ENCODE measurements at regions not wholly inside any gene's neighbourhood (a gene's known extent, or its start where the extent isn't known, plus 50 kb on each side); places are given as distances from the start of the nearest gene placed in this dataset.

DNA sequence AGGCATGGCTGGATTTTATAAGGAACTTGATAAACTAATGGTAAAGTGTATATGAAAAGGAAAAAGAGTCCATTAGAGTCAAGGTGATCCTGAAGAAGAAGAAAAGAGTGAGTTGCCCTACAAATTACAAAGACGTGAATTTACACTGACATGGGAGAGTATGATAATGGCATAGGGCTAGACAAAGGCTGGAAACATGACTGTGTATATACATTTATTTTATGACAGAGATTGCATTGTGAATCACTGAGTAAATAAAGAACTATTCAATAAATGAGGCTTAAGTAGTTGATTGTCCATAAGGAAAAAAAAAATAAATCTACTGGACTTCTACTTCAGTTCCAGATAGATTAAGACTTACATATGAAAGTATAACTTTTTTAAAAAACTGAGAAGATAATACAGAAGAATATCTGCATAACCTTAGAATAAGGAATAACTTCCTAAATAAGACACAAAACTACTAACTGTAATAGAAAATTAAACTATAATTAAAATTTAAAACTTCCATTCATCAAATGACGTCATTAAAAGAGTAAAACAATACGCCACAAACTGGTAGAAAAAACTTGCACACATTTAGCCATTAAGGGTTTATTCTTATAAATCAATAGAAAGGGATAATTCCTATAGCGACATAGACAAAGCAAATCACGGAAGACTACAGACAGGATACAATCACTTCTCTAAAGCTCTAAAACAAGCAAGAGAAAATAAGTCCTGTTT, 278.5 kb downstream of the NOVA1 start:
- Histone ChIP-seq H3K9me3 (ENCODE audit: low read depth) (no peaks in the 10 kb centered on the region), H3K4me1 (ENCODE audit: low read depth) (peaks cover 5% of the 10 kb centered on the region), H3K27me3 (no peaks in the 10 kb centered on the region), H3K36me3 (no peaks in the 10 kb centered on the region), H3K4me3 (no peak overlapping the region), H3K27ac (no peak overlapping the region)
- DNase-seq (ENCODE audit: low read depth in 1 of 2, low spot score in 1 of 2) = no peak
- TF ChIP-seq, protein P1, sequence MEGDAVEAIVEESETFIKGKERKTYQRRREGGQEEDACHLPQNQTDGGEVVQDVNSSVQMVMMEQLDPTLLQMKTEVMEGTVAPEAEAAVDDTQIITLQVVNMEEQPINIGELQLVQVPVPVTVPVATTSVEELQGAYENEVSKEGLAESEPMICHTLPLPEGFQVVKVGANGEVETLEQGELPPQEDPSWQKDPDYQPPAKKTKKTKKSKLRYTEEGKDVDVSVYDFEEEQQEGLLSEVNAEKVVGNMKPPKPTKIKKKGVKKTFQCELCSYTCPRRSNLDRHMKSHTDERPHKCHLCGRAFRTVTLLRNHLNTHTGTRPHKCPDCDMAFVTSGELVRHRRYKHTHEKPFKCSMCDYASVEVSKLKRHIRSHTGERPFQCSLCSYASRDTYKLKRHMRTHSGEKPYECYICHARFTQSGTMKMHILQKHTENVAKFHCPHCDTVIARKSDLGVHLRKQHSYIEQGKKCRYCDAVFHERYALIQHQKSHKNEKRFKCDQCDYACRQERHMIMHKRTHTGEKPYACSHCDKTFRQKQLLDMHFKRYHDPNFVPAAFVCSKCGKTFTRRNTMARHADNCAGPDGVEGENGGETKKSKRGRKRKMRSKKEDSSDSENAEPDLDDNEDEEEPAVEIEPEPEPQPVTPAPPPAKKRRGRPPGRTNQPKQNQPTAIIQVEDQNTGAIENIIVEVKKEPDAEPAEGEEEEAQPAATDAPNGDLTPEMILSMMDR (IDR thresholded peaks at IDR 0.05; ENCODE audit: low read depth, low read length) = no peak

DNA sequence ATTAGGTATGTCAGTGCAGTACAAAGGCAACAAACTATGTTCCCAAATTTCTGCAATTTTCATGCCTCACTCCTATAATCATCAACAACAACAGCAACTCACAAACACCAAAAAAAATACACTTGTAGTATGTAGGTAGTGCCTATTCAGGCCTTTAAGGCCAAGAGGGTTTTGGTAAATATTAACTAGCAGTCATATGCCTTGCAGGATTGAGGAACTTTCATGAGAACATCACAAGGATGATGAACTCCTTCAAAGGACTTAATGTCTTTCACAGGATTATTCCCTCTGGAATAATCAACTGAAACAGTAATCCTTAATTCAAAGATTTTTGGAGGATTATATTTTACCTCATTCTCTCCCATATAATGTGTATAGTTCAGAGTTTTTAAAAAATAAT, 293.8 kb downstream of the NOVA1 start:
- Histone ChIP-seq H3K36me3 (no peaks in the 10 kb centered on the region), H3K27ac (no peak overlapping the region), H3K9me3 (ENCODE audit: low read depth) (no peaks in the 10 kb centered on the region), H3K4me1 (ENCODE audit: low read depth) (no peaks in the 10 kb centered on the region), H3K27me3 (no peaks in the 10 kb centered on the region), H3K4me3 (no peak overlapping the region)
- TF ChIP-seq, protein P1 (IDR thresholded peaks at IDR 0.05; ENCODE audit: low read depth, low read length) = no peak
- no peak for DNase-seq (ENCODE audit: low read depth in 1 of 2, low spot score in 1 of 2)

DNA sequence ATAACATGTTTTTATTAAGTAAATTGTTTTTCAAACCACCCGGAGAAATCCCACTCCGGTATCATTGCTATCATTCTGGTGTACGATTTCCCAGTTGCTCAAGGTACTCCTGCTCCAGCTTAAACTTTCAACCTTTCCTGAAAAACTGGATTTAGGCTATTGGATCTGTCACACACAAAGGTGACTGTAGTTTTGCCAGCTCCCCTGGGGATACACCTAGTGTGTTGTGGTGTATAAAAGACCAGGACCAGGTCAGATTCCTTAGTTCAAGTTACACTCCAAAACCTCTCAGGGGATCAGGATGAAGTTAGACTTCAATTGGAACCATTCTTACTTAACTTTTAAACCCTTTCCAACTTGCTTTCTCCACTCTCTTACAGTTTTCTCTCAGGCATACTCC, 303.9 kb downstream of the NOVA1 start:
- TF ChIP-seq, protein P1 (IDR thresholded peaks at IDR 0.05; ENCODE audit: low read depth, low read length) = no peak
- no peaks in the 10 kb centered on the region for H3K4me1 ChIP-seq (ENCODE audit: low read depth)
- no peak overlapping the region for H3K27ac ChIP-seq
- DNase-seq (ENCODE audit: low read depth in 1 of 2, low spot score in 1 of 2) = no peak
- H3K9me3 ChIP-seq (ENCODE audit: low read depth) = no peaks in the 10 kb centered on the region
- H3K4me3 ChIP-seq = no peak overlapping the region
- no peaks in the 10 kb centered on the region for H3K36me3 ChIP-seq
- no peaks in the 10 kb centered on the region for H3K27me3 ChIP-seq

DNA sequence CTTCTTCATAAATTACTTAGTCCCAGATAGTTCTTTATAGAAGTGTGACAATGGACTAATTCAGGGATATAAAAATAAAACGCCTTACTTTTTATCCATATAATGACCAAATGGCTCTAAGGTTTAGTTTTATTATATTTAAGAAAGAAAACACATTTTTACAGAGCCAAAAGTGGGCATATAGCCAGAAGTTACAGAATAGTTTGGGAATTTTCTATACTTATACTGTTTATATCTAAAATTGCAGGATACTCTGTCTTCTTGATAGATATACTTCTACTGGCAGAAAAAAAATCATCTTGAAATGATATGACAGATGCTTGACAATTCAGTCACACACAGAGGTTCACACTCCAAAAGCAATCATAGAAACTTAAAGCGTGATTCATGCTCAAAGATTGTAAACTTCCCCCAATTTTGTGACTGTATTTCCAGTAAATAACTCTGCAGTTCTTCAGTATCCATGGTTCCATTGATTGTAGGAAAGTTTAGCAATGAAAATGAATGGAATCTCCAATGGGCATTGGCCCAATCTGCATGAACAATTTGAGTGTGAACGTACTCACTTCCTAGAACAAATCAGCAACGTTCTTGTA, 307.8 kb downstream of the NOVA1 start:
- H3K9me3 ChIP-seq (ENCODE audit: low read depth) = no peaks in the 10 kb centered on the region
- H3K27ac ChIP-seq = no peak overlapping the region
- peak in 1 of 2 donors; percentile 78 for DNase-seq (ENCODE audit: low read depth in 1 of 2, low spot score in 1 of 2)
- TF ChIP-seq, protein P1 (IDR thresholded peaks at IDR 0.05; ENCODE audit: low read depth, low read length) = no peak
- no peaks in the 10 kb centered on the region for H3K27me3 ChIP-seq
- peaks cover 12% of the 10 kb centered on the region for H3K4me1 ChIP-seq (ENCODE audit: low read depth)
- H3K4me3 ChIP-seq = no peak overlapping the region
- H3K36me3 ChIP-seq = no peaks in the 10 kb centered on the region

DNA sequence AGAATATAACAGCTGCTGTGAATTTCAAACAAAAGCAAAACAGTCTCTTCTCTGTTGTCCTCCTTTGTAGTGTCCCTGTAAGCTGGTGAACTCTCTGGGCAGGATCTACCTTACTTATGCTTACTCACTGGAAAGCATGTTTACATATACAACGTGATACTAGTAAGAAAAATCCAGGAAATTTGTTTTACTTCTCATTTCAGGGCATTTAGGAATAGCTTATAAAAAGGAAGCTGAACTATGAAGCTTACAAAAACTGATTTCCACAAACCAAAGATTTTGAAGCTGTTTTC, 311.0 kb downstream of the NOVA1 start:
- no peaks in the 10 kb centered on the region for H3K27me3 ChIP-seq
- peaks cover 16% of the 10 kb centered on the region for H3K4me1 ChIP-seq (ENCODE audit: low read depth)
- H3K4me3 ChIP-seq = no peak overlapping the region
- peak in 1 of 2 donors; percentile 4 for DNase-seq (ENCODE audit: low read depth in 1 of 2, low spot score in 1 of 2)
- H3K36me3 ChIP-seq = no peaks in the 10 kb centered on the region
- TF ChIP-seq, protein P1 (IDR thresholded peaks at IDR 0.05; ENCODE audit: low read depth, low read length) = no peak
- H3K9me3 ChIP-seq (ENCODE audit: low read depth) = no peaks in the 10 kb centered on the region
- no peak overlapping the region for H3K27ac ChIP-seq
